HG02642 (cell line): ENCODE measurements at regions not wholly inside any gene's neighbourhood (a gene's known extent, or its start where the extent isn't known, plus 50 kb on each side); places are given as distances from the start of the nearest gene placed in this dataset.

Experiments used
- ATAC-seq: cut with Tn5 transposase; IDR thresholded peaks from one replicate; pipeline ENCODE4 v1.9.1; 2021; ENCODE audit warnings: mild to moderate bottlenecking; ENCODE audit not compliant: unreplicated experiment, poor library complexity

DNA sequence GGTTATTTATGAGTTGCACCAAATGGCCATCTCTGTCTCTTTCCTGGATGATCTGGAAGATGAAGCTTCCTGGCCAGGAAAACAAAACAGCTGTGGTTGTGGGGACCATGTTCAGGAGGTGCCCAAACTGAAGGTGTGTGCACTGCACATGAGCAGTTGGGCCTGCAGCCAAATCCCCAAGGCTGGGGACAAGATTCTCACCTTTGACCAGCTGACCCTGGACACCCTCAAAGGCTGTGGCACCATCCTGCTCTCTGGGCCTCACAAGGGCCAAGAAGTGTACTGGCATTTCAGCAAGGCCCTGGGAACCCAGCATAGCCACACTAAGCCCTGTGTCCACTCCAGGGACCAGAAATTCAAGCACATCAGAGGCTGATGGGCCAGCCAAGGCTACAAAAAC, 84.2 kb downstream of the KCNRG start:
- no peak for ATAC-seq

DNA sequence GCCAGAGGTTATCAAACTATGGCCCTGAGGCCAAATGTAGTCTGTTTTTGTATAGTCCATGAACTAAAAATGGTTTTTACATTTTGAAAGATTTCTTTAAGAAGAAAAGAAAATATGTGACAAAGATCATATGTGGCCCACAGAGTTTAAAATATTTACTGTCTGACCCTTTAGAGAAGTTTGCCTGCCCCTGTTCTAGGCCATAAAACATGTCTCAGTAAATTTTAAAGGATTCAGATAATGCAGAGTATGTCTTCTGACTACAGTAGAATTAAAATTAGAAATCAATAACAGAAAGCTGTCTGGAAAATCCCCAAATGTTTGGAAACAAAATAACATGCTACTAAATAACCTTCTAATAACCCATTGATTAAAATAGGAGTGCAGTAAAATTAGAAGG, 86.3 kb downstream of the KCNRG start:
- ATAC-seq = no peak

DNA sequence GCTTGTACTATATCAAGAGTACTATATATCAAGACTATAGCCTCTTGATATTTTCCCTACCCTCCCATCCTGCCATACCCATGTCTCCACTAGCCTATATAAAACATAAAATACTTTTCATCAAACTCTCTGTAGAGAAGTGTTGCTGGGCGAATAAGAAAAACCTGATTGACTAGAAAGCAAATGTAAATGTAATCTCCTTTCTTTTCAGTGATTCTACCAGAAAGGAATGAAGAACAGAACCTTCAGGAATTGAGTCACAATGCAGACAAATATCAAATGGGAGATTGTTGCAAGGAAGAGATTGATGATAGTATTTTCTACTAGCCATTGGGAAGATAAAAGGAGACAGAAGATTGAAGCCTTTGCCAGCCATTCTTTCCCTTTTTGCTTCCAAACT, 89.2 kb downstream of the KCNRG start:
- ATAC-seq = no peak

DNA sequence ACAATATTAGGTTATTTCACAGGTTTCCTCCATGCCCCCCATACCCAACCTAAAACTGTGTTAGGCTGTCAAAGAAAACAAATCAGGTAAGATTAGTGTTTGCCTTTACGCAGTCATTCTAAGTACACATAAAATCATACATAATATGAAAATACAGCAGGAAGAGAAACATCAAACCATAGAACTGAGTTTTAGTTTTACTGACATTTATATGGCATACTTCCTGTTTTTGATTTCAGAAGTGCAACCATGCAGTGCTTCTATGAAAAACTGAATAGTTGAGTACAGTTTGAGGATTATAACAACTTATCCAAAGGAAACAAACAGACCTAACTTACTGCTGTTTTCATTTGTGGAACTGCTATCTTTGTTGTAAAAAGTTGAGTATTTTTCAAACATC, 91.3 kb downstream of the KCNRG start:
- ATAC-seq = peak; percentile 68

DNA sequence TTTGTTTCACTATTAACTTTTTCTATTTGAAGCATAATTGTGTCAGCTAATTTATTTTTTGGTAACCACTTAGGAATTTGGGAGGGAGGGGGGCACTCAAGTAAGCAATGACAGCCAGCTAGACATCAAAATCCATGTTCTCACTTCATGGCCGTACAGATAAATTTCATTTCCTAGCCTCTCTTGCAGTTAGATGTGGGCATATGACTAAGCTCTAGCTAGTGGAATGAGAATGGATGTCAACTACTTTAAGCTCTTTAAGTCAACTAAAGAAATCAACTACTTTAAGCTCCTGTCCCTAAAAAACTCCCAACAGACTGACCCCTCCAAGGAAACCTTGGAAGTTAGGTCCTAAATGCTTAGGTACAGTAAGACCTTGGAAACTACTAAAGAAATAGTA, 92.0 kb downstream of the KCNRG start:
- ATAC-seq = no peak

DNA sequence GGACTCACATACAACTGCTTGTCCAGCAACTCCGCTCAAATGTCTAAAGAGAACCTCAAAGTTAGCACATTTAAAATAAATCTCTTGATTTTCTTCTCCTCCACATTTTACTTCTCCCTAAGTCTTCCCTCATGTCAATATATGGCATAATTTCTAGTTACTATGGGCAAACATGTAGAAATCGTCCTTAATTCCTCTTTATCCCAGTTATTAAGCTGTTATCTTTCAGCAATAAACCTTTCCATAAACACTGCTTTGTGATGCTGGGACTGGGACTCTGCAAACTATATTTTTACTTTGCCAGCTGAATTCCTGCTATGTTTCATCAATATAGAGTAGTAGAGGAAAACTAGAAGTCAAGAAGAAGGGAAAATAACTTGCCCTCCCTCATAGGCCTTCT, 99.7 kb downstream of the KCNRG start:
- no peak for ATAC-seq

DNA sequence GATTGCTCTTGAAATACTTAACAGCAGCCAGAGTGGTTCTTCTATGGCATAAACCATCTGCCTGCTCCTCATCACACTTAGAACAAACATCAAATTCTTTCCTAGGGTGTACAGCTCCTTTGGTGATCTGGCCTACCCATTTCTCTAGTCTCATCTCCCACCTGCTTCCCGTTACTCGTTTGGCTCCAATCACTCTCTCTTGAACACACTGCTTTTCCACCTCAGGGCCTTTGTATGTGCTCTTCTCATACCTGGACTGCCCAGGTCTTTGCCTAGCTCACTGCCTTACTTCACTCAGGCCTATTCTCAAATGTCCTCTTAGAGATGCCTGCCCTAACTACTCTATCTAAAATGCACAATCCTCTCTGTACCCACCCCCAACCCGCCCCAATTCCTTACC, 100.5 kb downstream of the KCNRG start:
- ATAC-seq = no peak

DNA sequence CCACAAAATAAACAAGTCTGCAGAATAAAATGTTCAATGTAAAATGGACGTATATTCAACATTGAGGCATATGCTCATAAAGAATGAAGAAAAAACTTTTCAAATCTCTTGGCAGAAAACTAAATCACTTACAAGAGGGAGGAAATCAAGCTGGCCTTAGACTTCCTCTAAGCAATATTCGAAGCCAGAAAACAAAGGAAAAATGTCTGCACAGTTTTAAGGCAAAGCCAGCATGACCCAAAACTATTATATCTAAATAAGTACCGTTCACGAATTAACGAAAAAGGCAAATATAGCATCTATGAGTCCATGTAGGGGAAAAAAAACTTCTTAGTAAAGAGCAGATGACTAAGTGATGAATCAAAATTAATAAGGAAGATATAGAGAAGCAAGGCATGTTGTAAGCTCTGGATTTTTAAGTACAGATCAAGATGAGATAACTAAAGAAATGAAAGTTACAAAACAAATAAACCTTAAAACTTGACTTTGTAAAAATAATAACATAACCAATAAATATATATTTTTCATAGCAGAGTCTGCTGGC, 101.3 kb downstream of the KCNRG start:
- ATAC-seq = no peak

DNA sequence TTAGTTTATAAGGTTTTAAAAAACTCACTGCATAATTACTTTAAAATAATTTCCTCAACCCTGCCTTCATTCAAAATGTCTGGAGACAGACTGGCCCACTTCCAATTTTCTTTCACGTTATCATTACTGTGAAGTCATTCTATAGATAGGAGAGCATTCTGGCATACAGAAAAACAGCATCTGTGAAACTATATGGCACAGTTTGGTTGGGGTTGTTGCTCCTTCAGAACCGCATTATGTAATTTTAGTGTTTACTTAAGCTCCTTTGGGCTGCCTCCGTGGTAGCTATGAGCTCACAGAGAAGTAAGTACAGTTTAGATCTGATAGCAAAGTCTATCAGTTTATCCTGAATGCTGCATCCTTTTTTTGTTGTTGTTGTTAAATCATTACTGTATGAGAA, 104.3 kb downstream of the KCNRG start:
- no peak for ATAC-seq

DNA sequence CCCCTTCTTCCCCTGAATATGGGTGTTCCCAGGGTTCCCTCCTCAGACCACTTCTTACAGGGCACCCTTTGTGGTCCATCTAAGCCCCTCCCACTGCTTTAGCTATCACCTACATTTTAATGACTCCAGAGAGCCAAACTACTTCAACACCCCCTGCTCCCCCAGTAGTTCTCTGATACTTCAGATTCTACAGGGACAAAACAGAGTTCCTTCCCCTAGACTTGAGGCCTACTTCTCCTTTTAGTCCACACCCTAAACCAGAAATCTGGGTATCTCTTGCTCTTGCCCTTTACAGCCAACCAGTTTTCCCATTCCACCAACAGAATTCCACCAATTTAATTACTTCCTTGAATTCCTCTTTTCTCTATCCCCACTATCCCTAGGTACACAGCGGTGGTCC, 107.2 kb downstream of the KCNRG start:
- no peak for ATAC-seq

DNA sequence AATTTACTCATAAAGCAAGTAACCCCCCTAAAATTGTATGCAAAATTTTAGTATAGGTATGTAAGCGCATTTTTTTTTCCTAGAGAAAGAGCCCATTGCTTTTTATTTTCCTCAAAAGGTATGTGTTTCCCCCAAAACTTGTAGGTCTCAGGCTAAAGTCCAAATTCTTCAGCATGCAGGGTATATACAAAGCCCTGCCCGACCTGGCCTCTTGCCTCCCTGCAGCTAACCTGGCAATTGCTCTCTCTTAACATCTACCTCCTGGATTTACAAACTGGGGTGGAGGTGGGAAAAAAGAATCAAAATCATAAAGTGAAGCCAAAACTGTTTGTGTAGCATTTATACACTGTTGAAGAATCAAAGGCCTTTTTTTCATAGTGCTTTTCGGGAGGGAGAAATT, 107.8 kb downstream of the KCNRG start:
- no peak for ATAC-seq

DNA sequence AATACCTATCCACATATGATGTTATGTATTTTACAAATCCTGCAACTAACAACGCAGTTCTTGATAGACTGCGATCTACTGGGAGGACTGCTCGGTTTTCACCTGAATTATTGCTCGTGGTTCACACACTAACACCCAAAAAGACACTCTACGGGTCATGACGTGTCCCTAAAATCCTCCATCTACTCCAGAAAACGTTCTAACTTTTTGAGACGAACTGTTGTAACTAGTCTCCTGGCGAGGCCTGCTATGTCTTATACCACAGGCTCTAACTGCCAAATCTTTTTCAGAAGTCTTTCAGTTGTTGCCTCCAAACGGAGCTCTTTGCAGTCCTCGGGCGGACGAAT, 108.2 kb downstream of the KCNRG start:
- ATAC-seq = no peak

DNA sequence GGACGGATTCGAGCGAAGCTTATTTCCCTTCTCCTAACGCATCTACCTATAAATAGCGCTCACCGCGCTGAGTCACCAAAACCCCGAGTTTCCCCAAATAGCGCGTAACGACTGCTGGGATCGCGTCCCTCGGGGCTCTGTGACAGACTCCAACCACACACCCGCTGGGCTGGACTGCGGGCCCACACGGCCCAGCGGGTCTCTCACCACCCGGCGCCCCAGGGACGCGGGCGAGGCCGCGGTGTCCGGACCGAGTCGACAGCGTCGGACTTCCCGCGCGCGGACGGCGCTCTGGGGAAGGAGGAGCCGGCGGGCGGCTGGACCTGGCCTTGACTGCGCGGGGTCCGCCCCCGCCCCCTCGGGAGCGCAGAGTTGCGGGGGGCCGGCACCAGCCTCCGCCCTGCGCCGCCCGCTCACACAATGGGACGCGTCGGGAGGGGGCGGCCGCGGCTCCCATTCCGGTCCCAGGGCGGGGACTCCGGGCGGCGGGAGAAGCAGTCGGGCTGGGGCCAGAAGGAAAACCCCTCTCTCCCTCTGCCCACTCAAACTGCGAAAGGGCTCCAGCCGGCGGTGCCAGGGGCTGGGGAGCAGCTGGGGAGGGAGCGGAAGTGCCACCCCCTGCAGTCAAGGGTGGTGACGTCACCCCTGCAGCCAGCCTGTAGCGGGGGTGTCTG, 108.8 kb downstream of the KCNRG start:
- ATAC-seq = peak; percentile 69

DNA sequence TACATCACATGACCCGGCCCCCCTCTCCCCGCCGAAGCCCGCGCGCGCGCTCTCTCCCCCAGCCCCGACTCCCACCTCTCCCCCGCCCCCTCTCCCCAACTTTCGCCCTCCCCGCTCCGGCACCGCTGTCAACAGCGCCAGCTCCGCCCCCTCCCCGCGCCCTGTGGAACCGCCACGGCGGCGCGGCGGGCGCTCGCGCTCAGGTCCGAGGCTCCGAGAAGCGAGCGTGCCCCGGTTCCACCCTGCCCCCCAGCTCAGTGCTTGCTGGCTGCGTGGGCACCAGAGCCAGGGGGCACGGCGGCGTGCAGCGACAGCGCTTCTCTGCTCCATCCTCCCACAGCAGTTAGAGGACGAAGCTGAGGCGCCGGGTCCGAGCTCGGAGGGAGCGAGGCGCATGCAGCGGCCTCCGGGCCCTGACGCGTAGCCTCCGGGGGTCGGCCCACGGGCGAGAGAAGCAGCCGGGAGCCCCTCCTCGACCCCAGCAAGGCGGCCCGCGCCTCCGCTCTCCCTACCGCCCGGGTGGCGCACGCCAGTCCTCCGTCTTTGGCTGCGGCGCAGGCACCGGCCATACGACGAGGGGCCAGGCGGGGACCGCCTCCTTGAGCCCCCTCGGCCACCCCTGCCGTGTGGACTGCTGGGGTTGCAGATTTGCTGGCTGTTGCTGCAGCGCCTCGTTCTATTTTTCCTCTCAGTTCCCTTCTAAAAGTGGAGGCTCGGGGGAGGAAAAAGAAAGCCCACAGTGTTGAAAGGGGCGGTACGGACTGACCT, 109.5 kb downstream of the KCNRG start:
- peak; percentile 36 for ATAC-seq

DNA sequence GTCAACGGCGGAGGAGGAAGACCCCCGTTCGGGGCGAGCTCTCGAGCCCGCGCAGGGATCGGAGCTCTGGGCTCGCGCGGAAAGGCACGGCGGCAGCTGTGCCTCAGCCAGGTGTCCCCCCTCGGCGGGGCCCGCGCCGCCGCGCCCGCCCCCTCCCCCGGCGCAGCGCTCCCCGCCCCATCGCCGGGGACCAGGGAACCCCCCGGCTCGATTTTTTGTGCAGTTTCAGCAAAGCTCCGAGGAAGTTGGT, 110.0 kb downstream of the KCNRG start:
- peak; percentile 20 for ATAC-seq

DNA sequence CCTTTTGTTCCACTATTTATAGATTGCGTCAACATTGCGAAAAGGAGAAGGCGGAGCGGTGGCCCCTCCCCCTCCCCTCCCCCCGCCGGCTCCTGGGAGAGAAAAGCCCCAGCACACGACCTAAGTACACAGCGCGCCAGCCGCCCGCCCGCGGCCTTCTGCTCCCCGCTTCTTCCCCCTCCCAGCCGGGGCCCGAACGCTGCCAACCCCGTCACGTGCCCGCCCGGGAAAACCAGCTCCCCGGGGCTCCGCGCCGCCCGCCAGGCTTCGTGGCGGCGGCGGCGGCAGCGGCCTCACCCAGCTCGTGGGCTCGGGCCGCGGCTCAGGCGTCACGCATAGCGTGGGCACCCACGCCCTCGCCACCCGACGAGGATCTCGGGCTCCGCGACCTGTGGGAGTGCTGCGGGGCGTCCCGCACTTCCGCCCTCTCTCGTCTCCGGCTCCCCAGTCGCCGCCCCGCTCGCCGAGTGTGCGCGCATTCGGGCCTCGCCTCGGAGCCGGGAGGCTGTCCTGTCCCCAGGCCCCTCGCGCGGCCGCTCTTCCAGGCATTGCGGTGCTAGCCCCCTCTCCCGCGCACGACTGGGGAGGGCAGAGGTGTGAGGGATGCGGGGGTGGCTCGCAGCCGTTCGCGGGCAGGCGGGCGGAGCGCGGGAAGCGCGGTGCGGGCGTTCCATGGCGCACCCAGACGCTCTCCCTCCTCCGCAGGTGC, 110.5 kb downstream of the KCNRG start:
- ATAC-seq = peak; percentile 22

DNA sequence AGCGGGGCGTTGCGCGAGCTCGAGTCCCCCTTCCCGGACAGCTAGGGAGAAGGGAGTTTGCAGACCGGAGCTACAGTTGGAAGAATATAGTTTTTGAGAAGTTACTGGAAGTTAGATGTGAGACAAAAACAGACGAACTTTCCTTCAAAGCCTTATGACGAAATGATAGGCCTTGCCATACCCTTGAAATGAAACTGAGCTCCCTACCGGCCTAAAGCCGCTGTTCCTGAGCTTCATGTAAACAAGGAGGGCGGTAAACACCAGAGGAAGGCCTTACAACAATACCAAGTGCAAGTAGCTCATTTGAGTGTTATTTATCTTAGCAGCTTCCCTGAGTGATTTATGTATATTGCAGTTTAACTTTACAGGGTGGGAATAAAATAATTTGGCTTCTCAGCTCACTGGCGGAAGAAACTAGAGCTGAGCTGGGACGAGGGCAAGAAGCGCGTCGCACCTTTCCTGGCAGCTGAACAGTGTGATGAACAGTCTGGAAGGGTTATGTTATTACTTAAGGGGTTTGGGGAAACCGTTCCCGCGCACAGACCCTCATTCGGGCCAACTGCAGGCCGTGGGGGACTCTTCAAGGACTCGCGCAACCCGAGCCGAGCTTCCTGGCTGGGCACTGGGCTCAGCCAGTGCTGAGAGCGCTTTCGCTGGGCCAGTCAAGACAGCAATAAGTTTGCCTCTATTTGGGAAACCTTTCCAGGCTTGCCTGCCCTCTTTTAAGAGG, 111.2 kb downstream of the KCNRG start:
- ATAC-seq = no peak

DNA sequence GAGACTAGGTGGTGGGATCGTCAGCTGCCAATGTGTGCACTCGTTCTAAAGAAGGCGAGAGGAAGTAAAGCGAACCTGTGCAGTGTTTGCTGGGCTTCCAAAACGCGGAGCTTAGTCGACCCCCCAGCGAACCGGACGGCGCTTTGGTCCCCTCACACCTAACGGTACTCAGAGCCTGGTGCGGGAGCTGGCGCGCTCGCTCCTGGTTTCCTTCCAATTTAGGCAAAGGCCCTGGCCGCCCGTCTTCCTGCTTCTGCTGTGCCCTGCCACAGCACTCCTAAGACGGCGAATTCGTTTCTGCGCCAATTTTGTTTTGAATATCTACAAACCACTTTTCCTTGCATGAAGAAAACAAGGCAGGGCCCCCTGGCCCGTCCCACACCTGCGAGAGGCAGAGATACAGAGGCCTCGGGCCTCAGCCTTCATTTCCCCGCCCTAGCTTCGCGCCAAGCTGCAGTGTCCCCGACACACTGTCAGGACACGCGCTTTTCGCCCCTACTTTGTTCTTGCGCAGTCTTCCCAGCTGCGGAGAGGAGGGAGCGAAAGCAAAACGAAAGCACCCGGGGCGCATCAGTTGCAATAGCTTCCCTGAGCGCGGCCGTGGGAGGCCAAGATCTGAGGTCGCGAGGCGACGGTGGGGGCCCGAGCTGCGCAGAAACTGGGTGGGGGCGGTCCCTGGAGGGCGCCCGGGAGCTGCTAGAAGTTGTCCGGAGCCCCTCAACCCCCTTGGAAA, 111.9 kb downstream of the KCNRG start:
- no peak for ATAC-seq

DNA sequence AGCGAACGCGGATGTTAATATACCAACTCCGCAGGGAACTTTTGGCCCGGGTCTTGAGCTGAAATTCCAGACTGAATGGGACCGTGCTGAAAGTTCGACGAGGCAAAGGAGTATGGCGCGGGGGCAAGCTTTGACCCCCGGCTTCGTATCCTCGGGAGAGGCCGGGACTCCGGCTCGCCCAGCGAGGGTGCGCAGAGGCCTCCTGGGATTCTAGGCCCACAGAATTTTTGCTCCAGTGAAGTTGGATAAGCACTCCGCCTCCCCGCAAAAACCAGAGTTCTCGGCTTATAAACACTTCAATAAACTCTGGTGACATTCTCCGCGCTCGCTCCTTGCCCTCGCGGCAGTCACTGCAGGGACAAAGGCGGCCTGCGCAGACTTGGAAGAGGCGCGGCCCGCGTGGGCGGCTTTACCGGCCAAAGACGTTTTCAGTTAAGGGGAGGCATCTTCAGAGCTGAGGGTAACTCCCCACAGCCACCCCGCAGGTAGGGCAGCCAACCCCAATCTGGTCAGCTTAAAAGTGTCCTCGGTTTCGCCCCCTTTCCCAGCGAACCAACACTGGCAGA, 112.6 kb downstream of the KCNRG start:
- ATAC-seq = no peak

DNA sequence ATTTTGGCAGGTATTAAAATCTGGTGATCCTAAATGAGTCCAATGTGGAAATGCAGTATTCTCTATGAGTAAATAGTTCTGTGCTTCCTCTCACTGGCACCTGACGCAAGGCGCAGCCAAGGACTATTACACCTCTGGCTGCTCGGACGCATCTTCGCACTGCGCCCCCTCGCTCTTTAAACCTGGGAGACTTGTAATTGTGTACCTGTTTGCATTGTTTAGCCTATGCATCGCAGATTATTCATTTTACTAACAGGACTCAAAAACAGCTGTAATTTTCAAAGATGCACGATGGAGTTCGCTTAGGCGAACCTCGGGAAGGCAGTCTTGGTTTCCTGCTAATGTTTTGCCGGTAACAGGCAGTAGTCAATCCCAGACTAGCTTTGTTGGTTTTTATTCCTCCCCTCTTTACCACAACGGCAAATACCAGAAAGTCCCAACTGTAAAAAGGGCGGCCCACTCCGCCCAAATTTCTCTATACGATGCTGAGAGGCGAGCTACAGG, 113.2 kb downstream of the KCNRG start:
- no peak for ATAC-seq
